ENCODE measurements at regions not wholly inside any gene's neighbourhood (a gene's known extent, or its start where the extent isn't known, plus 50 kb on each side); places are given as distances from the start of the nearest gene placed in this dataset.

DNA sequence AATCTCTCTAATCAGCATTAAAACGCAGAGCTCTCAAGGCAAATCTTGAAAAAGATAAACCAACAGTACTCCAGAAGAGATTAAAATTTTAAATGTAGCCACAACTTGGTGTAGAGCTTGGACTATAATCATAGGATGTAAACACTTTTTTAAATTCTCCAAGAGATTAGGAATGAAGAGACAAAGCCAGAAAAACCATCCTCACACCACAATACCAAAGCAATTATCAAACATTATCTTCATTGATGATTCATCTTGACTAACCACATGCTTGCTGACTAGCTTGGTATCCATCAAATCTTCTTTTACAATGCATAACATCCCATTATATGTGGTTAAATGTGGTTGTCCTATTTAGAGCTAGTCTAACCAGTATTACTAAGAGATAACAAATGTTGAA, 815.1 kb downstream of the TLE1 start (continued):
- TF ChIP-seq, protein P1, sequence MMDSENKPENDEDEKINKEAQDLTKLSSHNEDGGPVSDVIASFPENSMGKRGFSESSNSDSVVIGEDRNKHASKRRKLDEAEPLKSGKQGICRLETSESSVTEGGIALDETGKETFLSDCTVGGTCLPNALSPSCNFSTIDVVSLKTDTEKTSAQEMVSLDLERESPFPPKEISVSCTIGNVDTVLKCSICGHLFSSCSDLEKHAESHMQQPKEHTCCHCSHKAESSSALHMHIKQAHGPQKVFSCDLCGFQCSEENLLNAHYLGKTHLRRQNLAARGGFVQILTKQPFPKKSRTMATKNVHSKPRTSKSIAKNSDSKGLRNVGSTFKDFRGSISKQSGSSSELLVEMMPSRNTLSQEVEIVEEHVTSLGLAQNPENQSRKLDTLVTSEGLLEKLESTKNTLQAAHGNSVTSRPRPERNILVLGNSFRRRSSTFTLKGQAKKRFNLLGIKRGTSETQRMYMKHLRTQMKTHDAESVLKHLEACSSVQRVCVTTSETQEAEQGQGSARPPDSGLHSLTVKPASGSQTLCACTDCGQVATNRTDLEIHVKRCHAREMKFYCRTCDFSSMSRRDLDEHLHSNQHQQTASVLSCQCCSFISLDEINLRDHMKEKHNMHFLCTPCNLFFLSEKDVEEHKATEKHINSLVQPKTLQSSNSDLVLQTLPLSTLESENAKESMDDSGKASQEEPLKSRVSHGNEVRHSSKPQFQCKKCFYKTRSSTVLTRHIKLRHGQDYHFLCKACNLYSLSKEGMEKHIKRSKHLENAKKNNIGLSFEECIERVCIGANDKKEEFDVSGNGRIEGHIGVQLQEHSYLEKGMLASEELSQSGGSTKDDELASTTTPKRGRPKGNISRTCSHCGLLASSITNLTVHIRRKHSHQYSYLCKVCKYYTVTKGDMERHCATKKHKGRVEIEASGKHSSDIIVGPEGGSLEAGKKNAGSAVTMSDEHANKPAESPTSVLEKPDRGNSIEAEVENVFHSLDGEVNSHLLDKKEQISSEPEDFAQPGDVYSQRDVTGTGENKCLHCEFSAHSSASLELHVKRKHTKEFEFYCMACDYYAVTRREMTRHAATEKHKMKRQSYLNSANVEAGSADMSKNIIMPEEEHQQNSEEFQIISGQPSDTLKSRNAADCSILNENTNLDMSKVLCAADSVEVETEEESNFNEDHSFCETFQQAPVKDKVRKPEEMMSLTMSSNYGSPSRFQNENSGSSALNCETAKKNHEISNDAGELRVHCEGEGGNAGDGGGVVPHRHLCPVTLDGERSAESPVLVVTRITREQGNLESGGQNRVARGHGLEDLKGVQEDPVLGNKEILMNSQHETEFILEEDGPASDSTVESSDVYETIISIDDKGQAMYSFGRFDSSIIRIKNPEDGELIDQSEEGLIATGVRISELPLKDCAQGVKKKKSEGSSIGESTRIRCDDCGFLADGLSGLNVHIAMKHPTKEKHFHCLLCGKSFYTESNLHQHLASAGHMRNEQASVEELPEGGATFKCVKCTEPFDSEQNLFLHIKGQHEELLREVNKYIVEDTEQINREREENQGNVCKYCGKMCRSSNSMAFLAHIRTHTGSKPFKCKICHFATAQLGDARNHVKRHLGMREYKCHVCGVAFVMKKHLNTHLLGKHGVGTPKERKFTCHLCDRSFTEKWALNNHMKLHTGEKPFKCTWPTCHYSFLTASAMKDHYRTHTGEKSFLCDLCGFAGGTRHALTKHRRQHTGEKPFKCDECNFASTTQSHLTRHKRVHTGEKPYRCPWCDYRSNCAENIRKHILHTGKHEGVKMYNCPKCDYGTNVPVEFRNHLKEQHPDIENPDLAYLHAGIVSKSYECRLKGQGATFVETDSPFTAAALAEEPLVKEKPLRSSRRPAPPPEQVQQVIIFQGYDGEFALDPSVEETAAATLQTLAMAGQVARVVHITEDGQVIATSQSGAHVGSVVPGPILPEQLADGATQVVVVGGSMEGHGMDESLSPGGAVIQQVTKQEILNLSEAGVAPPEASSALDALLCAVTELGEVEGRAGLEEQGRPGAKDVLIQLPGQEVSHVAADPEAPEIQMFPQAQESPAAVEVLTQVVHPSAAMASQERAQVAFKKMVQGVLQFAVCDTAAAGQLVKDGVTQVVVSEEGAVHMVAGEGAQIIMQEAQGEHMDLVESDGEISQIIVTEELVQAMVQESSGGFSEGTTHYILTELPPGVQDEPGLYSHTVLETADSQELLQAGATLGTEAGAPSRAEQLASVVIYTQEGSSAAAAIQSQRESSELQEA (IDR thresholded peaks at IDR 0.05; ENCODE audit: low read depth), result no peak
- no peak for TF ChIP-seq ZBTB12 (CRISPR knock-in tag; IDR thresholded peaks at IDR 0.05)
